GM21528 (cell line): ENCODE measurements at regions not wholly inside any gene's neighbourhood (a gene's known extent, or its start where the extent isn't known, plus 50 kb on each side); places are given as distances from the start of the nearest gene placed in this dataset.

Experiments used
- ATAC-seq: cut with Tn5 transposase; IDR thresholded peaks from one replicate; pipeline ENCODE4 v1.9.1; 2021; ENCODE audit warnings: mild to moderate bottlenecking, moderate library complexity; ENCODE audit not compliant: unreplicated experiment, low FRiP score

DNA sequence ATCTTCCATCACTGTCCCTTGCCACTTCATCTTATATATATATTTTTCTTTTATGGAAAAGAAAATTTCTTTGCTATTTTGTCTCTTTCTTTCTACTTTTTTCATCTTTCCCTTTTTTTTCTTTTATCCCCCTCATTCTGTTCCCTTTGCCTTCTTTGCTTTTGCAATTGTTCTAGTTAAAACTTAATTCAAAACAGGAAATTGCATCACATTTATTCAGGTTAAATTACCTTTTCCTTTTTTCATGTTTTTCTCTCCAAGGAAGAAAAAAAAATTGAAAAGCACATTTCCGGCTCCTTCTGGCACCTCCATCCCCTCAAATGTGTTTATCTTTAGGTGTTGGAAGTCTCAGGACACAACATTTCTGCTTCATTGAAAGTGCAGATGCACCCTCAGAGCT lies 176.9 kb downstream of the FGF1 start:
- ATAC-seq: no peak

DNA sequence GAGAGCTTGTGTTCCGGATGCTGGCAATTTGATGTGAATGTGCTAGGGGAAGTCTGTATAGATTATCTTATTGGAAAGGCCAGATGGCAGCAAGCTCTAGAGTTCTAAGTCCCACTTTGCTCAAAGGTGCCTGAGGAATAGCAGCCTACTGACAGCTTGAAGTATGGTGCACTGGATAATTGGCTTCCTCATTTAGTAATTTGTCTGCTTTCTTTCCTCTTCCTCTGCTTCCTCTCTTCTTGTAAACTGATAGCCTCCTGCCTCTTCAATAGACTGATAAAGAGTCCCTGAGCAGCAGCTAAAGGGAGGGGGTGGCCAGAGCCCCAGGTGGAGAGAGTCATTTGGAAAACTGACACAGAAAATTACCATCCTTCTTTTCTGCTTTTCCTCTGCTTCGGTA lies 177.3 kb downstream of the FGF1 start:
- no peak for ATAC-seq

DNA sequence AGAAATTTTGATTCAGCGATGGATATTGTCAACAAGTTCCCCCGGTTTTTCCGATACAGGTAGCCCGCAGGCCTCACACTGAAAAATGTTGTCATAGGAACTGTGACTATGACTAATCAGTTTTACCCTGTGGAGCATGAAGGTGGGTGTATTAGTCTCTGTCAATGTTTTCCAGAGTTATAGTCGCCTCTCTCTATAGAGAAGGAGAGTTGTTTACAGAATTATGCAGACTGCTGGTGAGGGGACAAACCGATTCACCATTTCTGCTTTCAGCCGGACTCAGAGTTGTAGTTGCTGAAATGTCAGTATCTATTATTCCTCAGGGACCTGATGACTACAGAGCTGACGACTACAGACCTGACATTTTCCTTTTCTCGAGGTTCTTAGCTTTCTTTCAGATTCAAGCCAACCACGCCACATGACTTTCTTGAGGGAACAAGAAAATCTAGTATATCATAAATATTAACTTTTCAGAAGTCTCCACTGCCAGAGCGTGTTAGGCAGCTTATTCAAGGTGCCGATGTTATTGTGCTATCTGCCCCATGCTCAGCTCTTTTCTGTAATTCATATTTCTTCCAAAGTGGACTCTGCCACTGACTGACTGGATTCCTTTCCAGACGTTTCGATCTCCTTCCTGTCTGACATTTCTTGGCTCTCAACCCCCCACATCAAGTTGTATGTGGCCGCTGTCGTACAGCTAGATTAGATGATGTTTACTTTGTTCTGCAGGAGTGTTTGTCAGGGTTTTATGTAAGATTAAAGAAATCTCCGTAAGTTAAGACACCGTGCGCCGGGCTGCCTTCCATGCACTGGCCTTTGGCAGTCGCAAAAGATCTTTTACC lies 178.1 kb downstream of the FGF1 start:
- ATAC-seq: no peak

DNA sequence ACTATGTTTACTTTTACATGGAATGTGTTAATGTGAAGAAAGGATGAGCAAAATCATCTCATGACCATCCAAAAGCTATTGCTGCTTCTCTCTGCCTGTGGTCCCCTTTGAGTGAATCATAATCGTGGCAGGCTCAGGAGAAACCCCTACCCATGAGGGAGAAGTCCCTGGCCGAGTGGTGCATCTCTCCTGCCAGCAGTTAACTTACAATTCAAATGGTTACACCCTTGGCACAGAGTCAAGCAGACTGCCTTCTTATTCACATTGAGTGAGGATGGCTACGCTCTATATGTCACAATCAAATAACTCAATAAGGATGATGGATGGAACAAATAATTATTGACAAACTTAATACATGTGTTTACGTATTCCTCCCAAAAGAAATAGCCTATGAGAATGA lies 179.1 kb downstream of the FGF1 start:
- ATAC-seq: no peak

DNA sequence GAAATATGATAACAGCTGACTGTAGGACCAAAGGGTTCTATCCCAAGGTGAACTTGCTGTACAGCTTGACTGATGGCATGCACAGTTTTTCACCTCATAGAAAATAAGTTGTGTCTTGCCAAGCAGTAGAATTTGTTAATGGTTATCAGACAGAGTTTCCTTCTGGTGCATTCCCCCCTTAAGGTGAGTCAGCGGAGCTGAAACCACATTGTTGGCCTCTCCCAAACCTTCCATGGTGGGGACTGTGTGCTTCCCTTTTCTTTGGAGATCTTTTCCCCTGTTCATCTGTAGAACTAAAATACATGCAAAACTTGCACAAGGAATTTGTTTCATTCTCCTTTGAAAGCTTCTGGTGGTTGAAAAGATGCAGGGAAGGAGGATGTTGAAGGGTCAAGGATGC lies 179.8 kb downstream of the FGF1 start:
- no peak for ATAC-seq

DNA sequence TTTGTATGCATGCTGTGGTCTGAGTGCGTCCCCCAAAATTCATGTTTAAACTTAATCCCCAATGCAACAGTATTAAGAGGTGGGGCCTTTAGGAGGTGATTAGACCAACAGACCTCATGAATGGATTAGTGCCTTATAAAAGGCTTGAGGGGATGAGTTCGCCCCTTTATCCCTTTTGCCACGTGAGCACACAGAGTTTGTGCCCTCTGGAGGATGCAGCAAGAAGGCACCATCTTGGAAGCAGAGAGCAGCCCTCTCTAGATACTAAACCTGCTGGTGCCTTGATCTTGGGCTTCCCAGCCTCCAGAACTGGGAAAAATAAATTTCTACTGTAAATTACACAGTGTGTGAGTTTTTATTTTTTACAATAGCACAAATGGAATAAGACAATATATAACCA lies 177.1 kb upstream of the SPRY4 start:
- no peak for ATAC-seq

DNA sequence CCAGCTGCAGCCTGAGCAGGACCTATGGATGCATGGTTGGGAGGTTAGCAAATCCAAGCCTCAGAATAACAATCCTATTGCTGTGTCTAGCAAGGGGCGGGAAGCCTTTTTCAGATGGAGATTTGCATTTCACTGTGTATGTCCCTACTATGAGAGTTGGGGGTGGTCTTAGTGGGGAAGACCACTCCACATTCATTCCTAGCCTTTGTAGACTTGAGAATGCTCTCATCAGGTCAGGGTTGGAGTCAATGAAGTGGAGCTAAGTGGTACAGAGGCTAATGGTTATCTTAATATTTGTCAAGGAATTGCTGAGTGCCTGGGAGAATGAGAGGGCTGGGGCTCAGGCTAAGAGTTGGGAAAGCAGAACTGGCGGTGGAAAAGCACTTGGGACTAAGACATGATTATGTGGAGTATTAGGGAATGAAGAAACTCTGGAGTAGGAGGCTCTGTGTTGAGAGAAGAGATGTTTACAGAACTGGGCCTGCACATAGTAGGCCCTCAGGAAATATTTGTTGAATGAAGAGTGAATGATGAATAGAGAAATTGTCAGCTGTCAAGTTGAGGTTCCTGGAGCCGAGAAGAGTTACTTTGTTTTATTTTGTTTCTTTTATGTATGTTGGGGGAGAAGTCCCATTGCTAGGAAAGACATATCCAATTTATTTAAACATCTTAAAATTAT lies 175.5 kb upstream of the SPRY4 start:
- no peak for ATAC-seq

DNA sequence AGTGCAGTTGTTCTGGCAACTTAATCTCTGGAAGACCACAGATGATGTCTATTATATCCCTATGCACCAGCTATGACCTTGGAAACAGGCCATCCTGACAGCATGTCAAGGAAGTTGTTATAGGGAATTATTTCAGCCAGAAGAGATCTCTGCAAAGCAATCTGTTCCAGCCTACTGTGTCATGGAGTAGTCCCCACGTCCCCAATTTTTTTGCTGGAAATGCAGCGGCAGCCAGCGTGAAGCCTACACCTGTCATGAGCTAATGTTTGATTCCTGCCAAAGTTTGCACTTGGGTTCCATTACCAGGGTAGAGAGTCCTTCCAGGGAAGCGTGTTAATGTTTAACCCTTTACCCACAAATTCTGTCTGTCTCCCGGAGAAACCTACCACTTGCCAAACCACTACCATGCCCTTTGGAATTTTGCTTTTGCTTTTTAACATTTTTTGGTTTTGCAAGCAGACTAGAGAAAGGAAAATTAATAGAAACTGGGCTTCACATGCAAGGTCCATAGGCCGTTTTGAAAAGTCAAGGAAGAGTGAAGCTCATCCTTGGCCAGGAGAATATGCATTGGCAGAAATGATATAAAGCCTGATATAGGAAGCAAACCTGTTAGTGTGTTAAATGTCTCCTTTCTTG lies 174.9 kb upstream of the SPRY4 start:
- ATAC-seq: no peak

DNA sequence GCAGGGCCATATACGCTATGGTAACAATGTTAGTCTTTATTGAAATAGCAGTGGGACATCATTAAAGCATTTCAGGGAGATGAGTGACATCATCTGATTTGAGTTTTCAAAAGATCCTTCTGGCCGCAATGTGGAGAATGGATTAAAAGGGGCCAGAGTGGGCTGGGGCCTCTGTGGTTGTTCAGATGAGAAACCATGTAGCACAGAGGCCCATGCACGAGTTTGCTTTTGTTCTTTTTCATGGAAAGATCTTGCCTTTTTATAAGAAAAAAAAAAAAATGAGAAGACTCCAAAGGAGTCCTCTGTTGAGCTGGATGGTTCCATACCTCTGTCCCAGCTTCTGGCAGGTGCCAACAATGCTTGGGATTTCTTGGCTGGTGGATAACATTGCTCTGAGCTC lies 173.5 kb upstream of the SPRY4 start:
- no peak for ATAC-seq

DNA sequence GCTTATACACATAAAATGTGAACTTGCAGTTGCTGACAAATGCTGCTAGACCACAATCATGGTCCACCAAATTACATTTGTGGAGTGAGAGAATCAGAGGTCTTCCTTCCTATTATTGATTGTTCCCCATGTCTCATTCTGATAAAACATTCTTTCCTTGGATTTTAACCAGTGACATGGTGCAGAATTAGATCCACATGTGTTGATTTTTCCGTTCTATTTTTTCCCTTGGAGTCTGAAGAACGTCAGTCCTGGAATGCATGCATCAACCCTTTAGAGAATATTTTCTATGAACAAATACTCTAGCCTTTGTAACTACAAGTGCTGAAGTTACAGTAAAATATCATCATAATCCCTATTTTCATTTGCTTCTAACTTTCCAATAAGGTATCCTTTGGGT lies 170.7 kb upstream of the SPRY4 start:
- no peak for ATAC-seq

DNA sequence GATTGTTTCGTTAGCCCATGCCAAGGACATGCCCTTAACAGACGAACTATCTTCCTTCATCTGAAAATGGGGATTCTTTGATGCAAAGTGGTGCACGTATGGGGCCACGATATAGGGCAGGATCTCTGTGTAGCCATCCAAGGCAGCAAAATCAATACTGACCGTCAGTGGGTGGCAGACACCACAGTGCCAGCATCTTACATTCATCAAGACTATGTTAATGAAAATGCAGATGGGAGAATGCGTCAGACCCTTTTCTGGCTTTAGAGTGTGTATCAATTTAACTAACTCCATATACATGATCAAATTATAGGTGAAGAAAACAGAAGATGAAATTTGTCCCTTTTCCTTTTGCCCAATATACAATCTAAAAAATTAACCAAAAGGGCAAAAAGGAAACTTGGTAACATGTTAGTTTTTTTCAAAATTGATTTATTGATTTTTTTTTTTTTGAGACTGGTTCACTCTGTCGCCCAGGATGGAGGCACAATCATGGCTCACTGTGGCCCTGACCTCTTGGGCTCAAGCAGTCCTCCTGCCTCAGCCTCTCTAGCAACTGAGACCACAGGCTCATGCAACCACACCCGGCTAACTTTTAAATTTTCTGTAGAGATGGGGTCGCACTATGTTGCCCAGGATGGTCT lies 169.2 kb upstream of the SPRY4 start:
- ATAC-seq: no peak

DNA sequence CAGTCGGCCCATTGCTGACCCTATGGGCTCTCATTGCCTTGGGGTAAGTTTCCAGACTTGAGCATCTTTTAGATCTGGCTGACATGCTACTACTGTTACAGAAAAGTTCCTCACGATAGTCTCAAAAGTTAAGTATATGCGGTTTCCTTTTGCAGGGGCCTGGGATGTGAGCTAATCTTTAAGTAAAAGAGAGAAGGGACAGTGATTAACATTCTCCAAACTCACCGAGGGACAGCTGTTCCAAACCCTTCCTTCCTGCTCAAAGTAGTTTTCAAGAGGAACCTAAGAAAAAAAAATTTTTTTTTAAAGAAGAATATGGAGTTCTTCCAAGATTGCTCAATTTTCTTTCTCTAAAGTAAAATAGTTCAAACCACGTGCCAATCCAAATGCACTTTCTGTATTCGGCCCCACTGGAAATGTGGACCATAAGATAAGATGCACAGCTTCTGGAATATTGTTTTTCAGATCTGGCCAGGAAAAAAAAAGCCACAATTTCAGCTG lies 168.0 kb upstream of the SPRY4 start:
- ATAC-seq: no peak

DNA sequence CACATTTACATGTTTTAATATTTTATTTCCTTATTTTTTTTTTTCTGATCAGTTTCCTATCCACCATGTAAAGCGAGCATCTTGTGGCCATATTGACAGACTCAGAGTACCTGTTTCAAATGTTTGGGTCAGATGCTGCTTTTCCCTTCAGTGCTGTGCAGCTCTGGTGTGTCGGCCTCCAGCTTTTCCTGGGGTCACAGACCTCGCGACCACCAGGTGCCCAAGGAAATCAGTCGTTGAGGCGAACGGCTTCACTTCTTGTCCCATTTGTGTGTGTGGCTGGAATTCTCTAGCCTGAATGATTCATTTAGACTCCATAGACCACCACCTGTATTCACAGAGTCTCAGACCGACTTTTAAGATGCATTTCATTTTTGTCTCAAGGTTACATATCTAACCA lies 166.9 kb upstream of the SPRY4 start:
- no peak for ATAC-seq

DNA sequence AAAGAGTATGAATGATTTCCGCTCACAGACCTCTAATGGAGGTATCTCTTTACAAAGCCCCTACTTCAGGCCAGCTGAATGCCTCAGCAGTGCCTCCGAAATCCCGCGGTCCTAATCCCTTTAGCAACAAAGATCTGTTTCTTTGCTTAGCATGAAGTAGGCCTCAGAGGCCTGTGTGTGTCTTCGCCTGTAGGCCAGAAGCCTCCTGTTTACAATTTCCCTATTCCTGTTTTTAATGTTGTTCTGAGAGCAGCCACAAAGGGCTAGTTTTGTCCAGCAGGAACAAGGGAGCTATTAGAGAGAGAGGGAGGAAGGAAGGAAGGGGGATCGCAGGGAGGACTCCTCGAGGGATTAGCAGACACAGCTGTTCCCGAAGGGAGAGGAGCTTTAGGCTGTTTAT lies 166.4 kb upstream of the SPRY4 start:
- no peak for ATAC-seq

DNA sequence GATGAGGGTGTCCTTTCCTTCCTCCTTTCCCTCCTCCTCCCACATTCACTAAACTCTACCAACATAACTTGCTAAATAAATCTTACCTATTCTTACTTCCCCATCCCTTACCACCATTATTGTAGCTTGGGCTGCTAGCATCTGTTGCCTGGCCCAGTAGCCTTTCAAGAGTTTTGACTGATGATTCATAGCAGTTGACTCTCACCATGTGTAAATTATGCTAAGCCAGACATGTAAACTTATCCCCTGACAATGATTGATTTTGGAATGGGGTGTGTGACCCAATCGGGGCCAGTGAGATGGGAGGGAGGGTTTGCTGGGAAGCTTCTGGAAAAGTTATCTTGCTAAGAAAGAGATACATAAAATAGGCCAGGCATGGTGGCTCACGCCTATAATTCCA lies 161.8 kb upstream of the SPRY4 start:
- no peak for ATAC-seq

DNA sequence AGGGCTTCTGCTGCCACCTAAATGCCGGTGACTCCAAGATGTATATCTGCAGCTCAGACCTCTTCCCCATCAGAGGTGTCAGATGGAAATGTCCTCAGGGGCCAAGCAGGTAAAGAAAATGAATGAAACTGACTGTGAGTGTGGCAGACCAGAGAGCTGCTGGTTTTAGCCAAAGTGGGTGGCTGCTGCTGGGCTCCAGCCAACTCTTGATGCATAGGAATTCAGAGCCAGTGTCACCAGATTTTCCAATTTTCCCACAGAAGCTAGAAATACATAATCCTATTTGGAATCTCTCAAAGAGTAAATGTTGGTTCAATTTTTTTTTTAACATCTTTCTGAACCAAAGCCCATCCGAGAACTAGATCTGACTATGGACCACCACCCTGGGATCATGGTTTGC lies 161.2 kb upstream of the SPRY4 start:
- no peak for ATAC-seq

DNA sequence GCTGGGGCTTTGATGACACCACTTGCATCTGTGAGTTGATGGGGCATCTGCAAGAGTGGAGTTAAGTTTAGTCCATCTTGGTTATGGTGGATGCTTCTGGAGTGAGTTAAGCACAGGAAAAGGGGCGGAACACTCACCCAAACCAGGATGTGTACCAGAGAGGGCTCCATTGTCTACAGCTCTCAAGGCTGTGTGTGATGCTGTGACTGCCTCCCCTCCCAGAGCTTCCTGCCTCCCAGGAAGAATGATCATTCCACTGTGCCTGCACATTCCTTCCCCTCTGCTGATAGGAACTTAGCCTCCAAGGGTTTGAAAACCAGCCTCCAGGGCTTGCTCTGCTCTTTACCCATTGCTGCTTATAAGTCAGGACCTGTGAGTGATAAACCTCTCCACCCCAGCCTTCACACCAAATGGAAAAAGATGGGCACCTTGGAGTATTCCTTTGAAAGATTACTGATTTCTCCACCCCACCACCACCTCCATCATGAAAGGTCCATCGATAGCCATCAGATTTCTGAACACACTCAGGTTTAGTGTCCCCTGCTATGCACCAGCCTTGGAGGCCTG lies 160.1 kb upstream of the SPRY4 start:
- ATAC-seq: no peak

DNA sequence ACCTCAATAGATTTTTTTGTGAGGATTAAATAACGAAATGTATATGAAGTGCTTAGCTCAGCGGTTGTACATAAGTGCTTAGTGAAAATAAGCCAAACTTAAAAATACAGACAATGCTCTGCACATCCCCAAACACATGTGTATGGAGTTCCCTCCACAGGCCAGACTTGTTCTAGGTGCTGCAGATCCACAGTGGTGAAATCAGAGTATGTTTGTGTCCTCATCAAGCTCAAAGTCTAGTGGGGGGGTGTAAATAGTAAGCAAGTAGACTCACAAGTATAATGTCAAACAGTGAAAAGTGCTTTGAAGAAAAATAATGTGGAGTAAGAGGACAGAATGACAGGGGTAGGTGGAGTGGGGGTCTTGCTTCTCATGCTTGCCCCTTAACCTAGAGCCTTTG lies 157.4 kb upstream of the SPRY4 start:
- no peak for ATAC-seq

DNA sequence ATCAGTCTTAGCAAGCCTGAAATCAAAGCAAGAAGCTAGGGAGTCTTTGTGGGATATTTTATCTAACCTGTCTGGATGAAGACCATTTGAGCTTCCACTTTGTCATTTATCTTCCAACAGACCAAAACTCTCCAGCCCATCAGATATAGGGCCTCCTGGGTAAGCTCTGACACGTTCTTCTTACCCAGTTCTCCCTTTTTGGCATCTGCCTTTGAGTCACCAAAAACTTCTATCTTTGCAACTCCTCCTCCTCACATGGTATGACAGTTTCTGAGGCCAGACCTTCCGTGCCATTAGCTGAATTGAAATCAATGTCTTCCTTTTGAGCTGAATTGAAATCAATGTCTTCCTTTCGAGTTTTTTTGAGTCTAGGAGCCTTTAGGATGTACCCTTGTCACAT lies 156.6 kb upstream of the SPRY4 start:
- ATAC-seq: no peak

DNA sequence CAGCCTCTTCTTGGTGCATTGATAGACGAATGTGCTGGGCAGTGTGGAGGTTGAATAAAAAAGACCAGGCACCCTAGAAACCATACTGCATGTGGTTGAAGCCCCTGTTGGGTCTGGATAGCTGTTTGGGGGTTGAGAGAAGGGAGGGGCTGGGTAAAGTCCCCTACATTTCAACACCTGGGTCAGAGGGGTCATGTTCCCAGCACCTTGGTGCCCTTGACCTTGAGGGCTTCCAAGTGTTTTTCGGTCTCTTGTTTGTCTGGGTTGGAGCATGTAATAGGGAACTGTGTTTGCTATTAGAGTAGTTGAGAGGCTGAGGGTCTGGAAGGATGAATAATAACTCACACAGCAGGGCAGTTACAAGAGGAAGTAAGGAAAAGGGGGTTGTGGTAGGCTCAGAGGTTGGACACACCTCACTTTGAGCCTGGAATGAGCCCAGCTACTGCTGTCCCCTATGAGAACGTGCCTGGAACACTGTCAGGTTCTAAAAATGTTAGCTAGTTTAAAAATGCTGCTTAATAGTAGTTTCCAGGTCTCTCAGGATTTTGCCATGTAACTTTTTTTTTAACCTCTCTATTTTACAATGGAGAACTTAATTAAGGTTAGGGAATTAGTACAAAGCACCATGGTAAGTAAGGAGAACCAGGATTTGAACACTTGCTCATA lies 155.2 kb upstream of the SPRY4 start:
- no peak for ATAC-seq
